HepG2 (cell line): ENCODE measurements at regions not wholly inside any gene's neighbourhood (a gene's known extent, or its start where the extent isn't known, plus 50 kb on each side); places are given as distances from the start of the nearest gene placed in this dataset.

ENCODE experiments used
- GABPA ChIP-seq, 2 experiments: IDR thresholded peaks; 2 replicates each; pipeline ENCODE4 v1.6.1; 2011 to 2016; ENCODE audit warnings: low read depth in 2 of 2, low read length in 1 of 2, missing biosample characterization in 1 of 2, missing genetic modification characterization in 1 of 2
- JUNB ChIP-seq: sonication (generic); formaldehyde crosslinking; IDR thresholded peaks from 2 replicates; pipeline ENCODE4 v1.8.0; 2022; ENCODE audit warnings: missing genetic modification reagents, mild to moderate bottlenecking, borderline replicate concordance
- KLF6 ChIP-seq: IDR thresholded peaks from 2 replicates; pipeline ENCODE4 v1.8.0; 2016; ENCODE audit warnings: missing biosample characterization, missing genetic modification reagents
- TF ChIP-seq, protein P1 (sequence below): sonication (generic); formaldehyde crosslinking; IDR thresholded peaks from 2 replicates; pipeline ENCODE4 v1.8.0; 2022; ENCODE audit warnings: missing genetic modification reagents, mild to moderate bottlenecking, borderline replicate concordance

DNA sequence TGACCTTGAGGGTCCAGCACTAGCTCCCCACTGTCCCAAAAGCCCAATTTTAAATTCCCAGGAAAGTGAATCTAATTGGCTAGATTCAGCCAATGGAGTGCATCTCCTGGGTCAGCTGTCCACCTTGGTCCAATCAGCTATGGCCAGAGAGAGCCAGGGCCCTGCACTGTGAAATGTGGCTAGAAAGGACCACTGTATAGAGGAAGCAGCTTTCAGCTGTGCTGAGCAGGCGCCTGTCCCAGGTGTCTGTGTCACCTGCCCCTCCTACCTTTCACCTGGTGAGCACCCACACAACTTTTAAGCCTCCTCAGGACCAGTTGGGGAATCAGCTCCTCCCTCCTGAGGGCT lies 186.2 kb downstream of the DRD1 start:
- TF ChIP-seq JUNB (CRISPR knock-in tag), result no peak
- TF ChIP-seq, protein P1, sequence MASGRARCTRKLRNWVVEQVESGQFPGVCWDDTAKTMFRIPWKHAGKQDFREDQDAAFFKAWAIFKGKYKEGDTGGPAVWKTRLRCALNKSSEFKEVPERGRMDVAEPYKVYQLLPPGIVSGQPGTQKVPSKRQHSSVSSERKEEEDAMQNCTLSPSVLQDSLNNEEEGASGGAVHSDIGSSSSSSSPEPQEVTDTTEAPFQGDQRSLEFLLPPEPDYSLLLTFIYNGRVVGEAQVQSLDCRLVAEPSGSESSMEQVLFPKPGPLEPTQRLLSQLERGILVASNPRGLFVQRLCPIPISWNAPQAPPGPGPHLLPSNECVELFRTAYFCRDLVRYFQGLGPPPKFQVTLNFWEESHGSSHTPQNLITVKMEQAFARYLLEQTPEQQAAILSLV (CRISPR knock-in tag), result no peak
- no peak for TF ChIP-seq GABPA (IDR thresholded peaks at IDR 0.05; ENCODE audit: low read depth, low read length)
- TF ChIP-seq GABPA (CRISPR knock-in tag; IDR thresholded peaks at IDR 0.05; ENCODE audit: low read depth), result no peak
- no peak for TF ChIP-seq KLF6
